Astrocyte of the spinal cord (primary cell): ENCODE measurements at regions not wholly inside any gene's neighbourhood (a gene's known extent, or its start where the extent isn't known, plus 50 kb on each side); places are given as distances from the start of the nearest gene placed in this dataset.

Experiments
- DNase-seq: peaks from one replicate; pipeline ENCODE4 v3.0.0; 2011; ENCODE audit warnings: low read depth, low spot score
- H3K4me3 ChIP-seq: 2 replicates; pipeline ENCODE4 v1.5.1; 2011; ENCODE audit warnings: low read depth, mild to moderate bottlenecking, low read length, moderate library complexity
- CTCF ChIP-seq: IDR thresholded peaks from 2 replicates; pipeline ENCODE4 v1.5.1; 2012; ENCODE audit warnings: low read depth, mild to moderate bottlenecking, low read length, inconsistent platforms
- in situ Hi-C: cut with HindIII; loops from 2 replicates; pipeline ENCODE4 v1.10.0; 2017; ENCODE audit warnings: low sequenced_read_pairs

- TF ChIP-seq CTCF = no peak
- H3K4me3 ChIP-seq = no peak overlapping the region
- in situ Hi-C loops = no loop called here
- no peak for DNase-seq
These were observed 126.8 kb upstream of the USP15 start for GRCh38 chr12:62133440-62133839.

GRCh38 chr12:62135553-62136200, 124.5 kb upstream of the USP15 start:
- in situ Hi-C loops = no loop called here
- no peak overlapping the region for H3K4me3 ChIP-seq
- DNase-seq = no peak
- no peak for TF ChIP-seq CTCF

- no peak overlapping the region for H3K4me3 ChIP-seq
- in situ Hi-C loops = no loop called here
- no peak for TF ChIP-seq CTCF
- DNase-seq = no peak
These were observed 123.7 kb upstream of the USP15 start for GRCh38 chr12:62136496-62136895.

GRCh38 chr12:62138527-62138926, 121.7 kb upstream of the USP15 start:
- DNase-seq = no peak
- in situ Hi-C loops = no loop called here
- no peak for TF ChIP-seq CTCF
- H3K4me3 ChIP-seq = no peak overlapping the region

GRCh38 chr12:62146318-62146717, 113.9 kb upstream of the USP15 start:
- no peak for TF ChIP-seq CTCF
- no peak overlapping the region for H3K4me3 ChIP-seq
- no peak for DNase-seq
- in situ Hi-C loops = no loop called here

- H3K4me3 ChIP-seq = no peak overlapping the region
- no peak for DNase-seq
- in situ Hi-C loops = no loop called here
- no peak for TF ChIP-seq CTCF
These were observed 102.2 kb upstream of the USP15 start for GRCh38 chr12:62158013-62158412.
